ENCODE measurements at regions not wholly inside any gene's neighbourhood (a gene's known extent, or its start where the extent isn't known, plus 50 kb on each side); places are given as distances from the start of the nearest gene placed in this dataset.

- TF ChIP-seq, protein P1, sequence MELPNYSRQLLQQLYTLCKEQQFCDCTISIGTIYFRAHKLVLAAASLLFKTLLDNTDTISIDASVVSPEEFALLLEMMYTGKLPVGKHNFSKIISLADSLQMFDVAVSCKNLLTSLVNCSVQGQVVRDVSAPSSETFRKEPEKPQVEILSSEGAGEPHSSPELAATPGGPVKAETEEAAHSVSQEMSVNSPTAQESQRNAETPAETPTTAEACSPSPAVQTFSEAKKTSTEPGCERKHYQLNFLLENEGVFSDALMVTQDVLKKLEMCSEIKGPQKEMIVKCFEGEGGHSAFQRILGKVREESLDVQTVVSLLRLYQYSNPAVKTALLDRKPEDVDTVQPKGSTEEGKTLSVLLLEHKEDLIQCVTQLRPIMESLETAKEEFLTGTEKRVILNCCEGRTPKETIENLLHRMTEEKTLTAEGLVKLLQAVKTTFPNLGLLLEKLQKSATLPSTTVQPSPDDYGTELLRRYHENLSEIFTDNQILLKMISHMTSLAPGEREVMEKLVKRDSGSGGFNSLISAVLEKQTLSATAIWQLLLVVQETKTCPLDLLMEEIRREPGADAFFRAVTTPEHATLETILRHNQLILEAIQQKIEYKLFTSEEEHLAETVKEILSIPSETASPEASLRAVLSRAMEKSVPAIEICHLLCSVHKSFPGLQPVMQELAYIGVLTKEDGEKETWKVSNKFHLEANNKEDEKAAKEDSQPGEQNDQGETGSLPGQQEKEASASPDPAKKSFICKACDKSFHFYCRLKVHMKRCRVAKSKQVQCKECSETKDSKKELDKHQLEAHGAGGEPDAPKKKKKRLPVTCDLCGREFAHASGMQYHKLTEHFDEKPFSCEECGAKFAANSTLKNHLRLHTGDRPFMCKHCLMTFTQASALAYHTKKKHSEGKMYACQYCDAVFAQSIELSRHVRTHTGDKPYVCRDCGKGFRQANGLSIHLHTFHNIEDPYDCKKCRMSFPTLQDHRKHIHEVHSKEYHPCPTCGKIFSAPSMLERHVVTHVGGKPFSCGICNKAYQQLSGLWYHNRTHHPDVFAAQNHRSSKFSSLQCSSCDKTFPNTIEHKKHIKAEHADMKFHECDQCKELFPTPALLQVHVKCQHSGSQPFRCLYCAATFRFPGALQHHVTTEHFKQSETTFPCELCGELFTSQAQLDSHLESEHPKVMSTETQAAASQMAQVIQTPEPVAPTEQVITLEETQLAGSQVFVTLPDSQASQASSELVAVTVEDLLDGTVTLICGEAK (IDR thresholded peaks at IDR 0.05) = no peak
- TF ChIP-seq, protein P1 (CRISPR knock-in tag; IDR thresholded peaks at IDR 0.05) = no peak
- TF ChIP-seq FOXA1 (IDR thresholded peaks at IDR 0.05; ENCODE audit: borderline replicate concordance) (no peak), FOXK2 (conservative IDR thresholded peaks at IDR 0.05 in 1 of 2, IDR thresholded peaks at IDR 0.05 in 1 of 2; ENCODE audit: low read depth in 2 of 2) (no peak), HEY1 (CRISPR knock-in tag; IDR thresholded peaks at IDR 0.05; ENCODE audit: borderline replicate concordance) (no peak)
Observed at GRCh38 chr13:77459592-77459991, 75.9 kb upstream of the SCEL start (continued).

All from K562 (cell line).